Activated CD4-positive, alpha-beta T cell treated with anti-CD3 and anti-CD28 coated beads for 48 hours (primary cell): ENCODE measurements at regions not wholly inside any gene's neighbourhood (a gene's known extent, or its start where the extent isn't known, plus 50 kb on each side); places are given as distances from the start of the nearest gene placed in this dataset.

Source experiments
- DNase-seq: peaks from one replicate; pipeline ENCODE4 v3.0.0-alpha.2; 2020

DNA sequence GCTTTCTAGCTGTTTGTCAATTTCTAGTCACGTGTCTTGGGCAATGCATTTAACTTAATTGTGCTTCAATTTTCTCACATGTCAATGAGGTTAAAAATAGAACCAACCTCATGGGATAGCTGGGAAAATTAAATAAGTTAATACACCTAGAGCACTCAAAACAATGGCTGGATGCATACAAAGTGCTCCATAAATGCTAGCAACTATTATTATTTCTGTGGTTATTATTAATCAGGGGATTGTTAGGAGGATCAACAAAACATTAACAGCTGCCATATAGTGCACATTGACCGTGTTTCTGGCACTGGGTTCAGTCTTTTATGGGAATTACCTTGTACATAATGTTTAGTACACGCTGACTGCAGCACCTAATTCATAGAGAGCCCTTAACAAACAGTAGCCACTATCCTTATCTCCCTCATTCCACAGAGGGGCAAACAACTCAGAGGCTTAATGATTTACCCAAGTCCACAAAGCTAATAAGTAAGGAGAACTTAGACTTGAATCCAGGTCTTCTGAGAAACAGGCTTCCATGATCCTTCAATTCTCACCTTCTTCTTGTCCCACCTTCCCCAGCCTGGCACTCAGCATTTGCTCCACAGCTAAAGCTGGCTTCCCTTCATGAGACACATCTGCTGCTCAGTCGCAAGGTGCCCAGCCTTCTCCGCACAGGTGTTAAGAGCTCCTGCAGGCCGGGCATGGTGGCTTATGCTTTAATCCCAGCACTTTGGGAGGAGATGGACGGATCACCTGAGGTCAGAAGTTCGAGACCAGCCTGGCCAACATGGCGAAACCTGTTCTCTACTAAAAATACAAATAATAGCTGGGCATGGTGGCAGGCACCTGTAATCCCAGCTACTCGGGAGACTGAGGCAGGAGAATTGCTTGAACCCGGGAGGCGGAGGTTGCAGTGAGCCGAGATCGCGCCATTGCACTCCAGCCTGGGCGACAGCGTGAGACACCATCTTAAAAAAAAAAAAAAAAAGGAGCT lies 137.4 kb upstream of the ABCA1 start:
- no peak for DNase-seq

DNA sequence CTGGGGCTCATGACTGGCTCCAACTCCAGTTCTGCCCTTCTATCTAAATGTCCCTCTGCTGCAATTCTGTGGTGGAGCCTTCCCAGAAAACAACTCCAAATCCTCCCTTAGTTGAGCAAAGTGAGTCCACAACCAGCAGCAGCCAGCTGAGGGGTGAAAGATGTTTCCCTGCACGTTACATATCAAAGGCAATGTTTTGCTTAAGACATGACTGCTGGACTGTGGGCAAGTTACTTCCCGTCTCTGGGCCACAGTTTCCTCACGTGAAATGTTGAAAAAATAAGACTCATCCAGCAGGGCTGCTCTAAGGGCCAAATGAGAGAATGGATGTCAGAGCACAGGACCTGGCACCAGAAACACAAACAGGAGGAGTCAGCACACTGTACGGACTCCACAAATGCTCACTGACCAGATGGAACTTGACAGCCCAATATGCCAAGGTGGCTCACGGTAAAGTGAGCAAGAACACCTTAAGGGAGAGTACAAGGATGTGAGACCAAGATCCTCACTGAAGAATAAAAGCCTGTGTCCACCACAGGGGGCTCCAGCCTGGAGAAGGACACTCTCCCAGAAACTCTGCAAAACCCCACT lies 138.4 kb upstream of the ABCA1 start:
- no peak for DNase-seq

DNA sequence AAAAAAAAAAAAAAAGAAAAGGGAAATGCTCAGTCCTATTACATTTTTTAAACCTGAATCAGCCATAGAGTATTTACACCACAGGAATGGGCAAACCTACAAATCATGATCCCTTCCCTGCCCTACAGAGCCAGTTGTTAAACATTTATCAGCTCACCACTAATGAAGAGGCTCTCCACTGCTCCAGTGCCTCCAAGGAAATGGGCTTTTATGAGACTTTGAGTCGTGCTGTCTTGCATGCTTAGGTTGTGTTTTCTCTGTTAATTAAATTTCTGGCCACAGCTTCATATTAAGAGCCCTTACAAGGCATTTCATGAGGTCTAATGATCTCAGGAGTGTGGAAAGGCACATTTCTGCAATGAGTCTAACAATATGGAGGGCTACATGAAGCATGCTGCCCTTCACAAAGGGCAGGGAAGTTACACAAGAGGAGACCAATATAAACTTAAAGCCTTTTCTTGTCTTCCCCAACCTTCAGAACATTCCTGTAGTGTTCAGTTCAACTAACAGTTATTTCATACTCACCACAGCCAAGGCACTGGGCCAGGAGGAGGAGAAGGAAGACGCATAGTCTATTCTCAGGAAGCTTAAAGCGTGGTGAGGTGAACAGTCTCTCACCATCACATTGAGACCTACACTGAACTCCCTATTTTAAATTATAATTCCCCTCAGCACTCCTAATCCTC lies 140.1 kb upstream of the ABCA1 start:
- no peak for DNase-seq

DNA sequence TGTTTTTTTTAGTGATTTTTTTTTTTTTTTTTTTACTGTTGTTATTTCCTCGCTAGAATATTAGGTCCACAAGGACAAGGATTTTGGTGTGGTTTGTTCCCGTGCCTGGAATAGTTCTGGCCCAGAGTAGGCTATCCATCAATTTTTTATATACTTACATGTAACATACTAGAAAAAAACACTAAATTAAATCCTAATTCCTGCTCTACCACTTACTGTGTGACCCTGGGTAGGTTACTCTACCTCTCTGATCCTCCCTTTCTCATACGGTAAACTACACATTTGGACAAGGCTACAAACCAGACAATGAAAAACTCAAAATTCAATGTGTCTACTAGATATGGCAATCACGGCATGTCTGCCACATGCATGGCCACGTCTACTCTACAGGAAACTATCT lies 141.3 kb upstream of the ABCA1 start:
- DNase-seq = no peak

DNA sequence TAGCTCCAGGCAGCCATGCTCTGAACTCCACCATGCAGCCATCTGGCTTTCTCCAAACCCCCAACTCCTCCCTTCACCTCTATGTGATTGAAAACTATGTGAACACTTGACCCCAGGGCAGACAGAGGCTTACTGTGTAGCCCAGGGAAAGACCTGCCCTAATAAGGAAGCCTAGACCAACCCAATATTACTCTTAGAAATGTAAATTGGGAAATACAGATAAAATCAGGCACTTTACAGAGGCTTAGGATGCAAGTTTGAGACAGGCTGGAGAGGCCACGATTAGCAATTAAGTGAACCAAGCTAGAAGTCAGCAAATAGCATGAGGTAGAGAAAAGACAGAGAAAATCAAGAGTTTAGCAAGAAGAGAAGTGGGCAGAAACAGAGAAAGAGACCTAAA lies 141.7 kb upstream of the ABCA1 start:
- DNase-seq = no peak

DNA sequence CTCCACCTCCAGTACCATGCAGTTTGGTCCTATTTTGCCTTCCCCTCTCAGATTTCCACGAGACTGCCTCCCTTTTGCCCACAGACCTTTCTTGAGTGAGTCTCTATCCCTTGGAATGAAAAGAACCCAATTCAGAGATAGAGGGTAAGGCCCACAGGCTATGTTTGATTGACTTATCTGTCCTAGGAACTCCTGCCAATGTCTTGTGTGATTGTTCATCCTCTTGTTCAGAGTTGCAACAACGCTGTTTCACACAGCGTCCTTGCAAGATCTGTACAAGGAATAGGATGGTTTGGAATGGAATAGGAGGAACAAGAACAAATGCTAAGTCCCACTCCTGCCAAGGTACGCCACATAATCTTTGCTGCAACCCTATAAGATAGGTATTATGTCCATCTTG lies 142.2 kb upstream of the ABCA1 start:
- DNase-seq = no peak

DNA sequence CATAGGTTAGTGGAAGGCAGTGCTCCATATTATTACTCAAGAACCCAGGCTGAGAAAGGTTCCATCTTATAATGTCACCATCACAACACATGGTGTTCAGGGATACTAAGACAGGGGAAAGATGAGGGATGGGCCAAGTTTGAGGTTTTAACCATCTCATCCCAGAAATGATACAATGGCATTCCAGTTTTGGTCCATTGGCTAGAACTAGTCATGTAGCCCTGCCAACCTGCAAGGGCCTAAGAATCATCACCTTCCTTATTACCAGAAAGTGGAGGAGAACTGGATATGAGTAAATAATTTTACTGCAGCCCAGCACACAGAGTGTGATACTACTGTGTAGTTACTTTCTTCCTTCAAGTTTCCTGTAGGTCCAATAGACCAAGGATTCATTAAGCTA lies 144.5 kb upstream of the ABCA1 start:
- no peak for DNase-seq

DNA sequence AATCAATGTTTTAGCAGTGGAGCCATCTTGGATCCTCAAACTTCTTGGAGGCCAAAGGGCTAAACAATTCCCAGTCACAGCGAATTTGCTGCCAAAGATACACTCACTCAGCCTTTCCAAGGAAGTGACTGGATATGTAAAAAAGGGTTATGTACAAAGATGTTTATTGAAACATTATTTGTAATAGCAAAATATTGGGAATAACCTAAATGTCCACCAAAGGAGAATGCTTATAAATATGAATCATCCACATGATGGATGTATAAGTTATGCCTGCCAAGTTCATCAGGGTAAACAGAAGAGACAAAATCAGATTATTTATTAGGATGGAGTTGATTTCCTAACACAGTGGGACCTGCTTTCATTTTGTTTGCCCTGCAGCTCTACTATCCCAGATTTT lies 145.2 kb upstream of the ABCA1 start:
- DNase-seq = no peak

DNA sequence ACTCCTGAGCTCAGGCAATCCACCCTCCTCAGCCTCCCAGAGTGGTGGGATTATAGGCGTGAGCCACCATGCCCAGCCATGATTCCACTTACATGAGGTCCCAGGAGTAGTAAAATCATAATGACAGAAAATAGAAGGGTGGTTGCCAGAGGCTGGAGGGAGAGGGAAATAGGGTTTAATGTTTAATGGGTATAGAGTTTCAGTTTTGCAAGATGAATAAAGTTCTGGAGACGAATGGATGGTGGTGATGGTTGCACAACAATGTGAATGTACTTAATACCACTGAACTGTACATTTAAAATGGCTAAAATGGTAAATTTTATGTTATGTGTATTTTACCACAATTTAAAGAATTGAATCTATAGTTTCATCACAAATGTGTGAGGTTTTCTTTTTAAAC lies 146.5 kb upstream of the ABCA1 start:
- no peak for DNase-seq

DNA sequence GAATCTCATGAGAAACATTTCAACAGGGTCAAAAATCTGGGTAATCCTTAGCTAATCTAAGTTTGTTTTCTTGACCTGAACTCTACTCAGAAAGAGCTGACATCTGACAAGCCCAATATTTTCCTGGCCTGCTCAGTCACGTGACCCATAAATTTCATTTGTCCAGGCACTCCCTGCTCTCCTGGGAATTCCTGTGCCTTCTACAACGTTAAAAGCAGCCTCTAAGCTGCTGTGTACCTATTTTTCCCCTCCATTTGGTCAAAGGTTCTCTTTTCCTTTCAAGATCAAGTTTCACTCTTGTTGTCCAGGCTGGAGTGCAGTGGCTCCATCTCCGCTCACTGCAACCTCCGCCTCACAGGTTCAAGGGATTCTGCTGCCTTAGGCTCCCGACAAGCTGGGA lies 148.8 kb upstream of the ABCA1 start:
- no peak for DNase-seq

DNA sequence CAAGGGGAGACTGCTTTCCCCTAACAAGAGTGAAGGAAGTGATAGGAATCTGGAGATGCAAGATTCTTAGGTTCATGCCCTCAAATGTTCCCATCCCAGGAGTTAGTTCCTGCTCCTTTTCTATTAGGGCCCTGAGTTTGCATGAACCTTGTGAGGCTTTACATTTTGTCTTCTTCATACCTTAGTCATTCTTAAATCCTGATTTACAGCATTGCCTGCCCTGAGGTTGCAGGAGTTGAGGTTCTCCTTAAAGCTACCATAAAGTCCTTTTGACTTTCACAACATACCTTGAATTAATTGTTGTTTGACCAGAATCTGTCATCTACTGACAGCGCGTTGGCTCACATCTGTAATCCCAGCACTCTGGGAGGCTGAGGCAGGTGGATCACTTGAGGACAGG lies 151.5 kb upstream of the ABCA1 start:
- DNase-seq = no peak

DNA sequence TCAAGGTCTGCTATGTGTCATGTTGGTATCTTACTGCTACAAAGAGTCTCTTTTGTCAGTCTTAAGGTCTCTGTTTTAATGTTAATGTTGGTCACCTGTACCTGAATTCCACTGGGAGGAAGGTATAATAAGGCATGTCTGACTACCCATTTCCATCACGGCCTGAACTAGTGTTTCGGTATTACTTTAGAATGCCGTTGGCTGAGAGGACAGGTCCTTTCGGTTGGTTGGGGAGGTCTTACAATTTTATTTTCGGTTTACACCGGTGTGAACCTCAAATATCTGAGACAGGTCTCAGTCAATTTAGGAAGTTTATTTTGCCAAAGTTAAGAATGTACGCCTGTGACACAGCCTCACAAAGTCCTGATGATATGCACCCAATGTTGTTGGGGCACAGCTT lies 154.9 kb upstream of the ABCA1 start:
- DNase-seq = no peak

DNA sequence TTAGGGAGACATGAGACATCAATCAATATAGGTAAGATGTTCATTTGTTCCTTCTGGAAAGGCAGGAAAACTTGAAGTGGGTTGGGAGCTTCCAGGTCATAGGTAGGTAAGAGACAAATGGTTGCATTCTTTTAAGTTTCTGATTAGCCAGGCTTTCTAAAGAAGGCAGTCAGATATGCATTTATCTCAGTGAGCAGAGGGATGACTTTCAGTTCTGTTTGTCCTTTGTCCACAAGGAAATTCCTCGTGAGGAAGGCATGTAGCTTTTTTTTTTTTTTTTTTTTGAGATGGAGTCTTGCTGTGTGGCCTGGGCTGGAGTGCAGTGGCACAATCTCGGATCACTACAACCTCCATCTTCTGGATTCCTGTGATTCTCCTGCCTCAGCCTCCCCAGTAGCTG lies 155.3 kb upstream of the ABCA1 start:
- no peak for DNase-seq

DNA sequence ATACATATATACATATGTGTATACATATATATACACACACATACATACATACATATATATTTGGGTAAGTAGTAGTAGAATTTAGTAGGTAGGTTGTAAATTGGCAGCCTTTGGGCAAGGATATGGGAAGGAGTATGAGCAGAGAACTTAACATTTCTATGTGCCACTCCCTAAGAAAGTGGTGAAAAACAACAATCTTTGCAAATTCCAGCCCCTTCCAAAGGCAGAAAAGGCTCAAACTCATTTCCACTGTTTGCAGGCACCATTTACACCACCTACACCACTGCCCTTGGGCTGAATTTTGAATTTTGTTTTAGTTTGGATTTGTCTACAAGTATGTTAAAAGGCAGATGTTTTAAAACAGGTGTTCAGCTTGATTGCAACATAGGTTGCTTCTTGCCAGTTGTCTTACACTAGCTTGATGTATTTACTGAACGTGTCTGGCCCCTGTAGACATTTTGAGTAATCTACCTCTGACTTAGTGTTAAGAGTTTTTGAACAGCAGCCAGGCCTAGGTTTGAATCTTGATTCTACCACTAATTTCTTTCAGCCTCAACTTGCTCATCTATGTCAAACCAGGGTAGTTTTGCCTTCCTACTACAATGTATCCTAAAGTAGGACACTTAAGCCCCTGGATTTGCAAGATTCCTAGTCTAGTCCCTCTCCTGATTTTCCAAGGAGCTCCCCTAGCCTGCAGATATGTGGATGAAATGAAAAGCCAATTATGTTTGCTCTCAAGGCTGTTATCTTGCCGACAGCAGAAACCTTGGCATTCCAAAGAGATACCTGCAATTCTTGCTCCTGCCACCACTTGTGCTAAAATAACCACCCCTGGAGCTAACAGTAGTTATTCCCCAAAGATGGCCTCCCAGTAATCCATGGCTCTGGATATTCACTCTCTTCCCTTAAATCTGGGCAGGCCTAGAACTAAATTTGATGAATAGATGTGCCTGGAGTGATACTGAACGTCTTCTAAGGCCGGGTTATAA lies 156.2 kb upstream of the SLC44A1 start:
- DNase-seq = no peak

DNA sequence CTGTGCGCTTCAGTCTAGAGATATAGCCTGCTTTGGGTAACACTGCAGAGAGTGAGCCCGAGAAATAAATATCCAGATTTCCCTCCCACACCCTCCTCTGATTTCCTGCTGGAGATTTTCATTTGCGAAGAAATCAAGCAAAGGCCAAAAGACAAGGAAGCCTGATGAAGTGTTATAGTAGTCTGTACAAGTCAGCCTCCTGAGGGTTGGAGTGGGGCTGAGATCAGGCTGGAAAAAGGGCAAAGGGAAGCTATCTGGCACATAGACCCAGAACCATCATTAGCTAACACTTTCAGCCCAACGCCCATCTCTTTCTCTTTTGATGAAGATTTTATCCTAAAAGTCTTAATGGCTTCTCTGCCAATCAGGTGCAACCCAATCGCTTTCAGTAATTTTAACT lies 154.6 kb upstream of the SLC44A1 start:
- no peak for DNase-seq

DNA sequence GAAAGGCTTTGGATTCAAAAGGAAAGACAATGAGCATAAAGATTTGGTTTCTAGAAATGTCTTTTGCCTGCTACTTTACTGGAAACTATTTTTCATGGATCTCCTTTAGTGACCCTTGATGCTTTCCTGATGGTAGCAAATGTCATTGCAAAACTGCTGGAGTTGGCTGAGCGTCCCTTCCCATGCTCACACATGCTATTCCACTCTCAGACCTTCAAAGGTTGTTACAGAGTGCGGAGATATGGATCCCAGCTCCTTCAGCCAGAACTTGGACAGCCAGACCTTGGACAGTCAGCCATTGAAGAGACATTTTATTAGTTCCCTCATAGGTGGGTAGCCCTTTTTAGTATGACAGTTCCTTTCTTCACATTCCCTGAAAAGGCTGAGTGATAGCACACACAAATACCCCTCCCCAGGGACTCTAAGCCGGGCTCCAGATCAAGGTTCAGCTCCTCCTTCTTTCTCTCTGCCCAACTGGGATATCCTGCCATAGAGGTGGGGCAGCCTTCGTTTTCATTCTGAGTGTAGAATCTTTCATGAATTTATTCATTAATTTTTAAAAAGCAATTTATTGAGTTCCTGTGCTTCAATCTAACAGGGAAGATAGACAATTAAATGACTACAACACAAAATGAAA lies 153.3 kb upstream of the SLC44A1 start:
- no peak for DNase-seq

DNA sequence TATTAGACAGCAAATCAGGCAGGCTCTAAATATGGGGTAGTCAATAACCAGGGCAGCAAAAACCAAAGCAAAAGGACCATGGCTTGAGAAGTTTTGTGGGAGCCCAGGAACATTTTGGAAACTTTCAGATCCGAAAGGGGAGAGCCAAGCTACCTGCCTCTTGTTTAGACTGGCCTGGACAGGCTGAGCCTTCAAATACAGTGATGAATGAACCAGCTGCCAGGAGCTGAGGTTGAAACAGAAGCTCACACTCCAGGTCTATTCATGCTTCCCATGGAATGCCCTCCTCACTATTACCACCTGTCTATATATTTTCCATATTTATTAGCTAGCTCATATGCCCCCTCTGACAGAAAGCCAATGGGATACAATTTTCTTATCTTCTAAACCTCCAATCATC lies 150.8 kb upstream of the SLC44A1 start:
- DNase-seq = no peak

DNA sequence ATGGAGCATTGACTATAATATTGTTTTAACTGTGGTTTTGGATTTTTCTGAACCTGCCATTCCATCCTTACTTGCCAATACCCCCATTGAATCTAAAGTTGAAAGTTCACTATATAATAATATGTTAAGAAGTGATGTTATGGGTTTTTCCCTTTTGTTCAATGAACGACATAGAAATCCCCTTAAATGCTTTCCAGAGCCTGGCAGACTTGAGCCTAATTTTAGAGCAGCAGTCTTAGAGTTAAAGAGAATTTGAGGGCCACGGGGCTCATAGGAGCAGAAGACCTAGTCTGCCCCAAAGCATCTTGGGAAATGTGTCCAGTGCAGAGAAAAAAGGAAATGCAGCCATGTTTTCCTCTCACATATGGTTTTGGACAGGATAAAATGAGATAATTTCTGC lies 146.1 kb upstream of the SLC44A1 start:
- DNase-seq = no peak

DNA sequence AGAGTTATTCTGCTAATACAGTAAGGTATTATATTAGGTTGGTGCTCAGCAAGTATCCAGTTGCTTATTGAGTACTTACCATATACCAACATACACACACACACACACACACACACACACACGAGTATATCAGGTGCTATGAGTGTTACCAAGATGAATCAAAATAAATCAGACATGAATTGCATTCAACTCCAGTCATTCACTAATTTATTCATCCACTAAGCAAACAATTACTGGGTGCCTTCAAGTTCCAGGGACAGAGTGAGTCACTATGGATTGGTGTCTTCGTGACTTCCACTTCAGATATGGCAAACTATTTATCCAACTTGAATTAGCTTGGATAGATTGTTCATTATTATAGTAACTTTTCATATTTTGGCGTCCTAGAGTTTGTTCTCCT lies 140.7 kb upstream of the SLC44A1 start:
- DNase-seq = no peak

DNA sequence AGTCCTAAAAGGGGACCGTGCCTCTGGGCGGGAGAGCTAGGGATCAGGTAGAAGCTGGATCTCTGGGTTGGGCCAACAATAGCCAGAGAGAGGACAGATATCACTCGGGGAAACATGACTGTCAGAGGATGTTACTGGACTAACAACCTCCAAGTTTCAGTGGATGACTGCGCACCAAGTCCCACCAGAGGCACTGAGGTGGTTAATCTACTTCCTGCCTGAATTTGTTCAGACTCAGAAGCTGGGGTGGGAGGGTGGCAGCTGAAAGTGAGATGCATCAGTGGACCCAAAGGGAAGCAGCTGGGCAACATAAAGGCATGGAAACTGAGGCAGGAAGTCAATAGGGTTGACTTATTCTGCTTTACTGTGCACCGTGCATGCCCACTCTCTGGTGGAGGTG lies 130.1 kb upstream of the SLC44A1 start:
- DNase-seq = peak; percentile 51

DNA sequence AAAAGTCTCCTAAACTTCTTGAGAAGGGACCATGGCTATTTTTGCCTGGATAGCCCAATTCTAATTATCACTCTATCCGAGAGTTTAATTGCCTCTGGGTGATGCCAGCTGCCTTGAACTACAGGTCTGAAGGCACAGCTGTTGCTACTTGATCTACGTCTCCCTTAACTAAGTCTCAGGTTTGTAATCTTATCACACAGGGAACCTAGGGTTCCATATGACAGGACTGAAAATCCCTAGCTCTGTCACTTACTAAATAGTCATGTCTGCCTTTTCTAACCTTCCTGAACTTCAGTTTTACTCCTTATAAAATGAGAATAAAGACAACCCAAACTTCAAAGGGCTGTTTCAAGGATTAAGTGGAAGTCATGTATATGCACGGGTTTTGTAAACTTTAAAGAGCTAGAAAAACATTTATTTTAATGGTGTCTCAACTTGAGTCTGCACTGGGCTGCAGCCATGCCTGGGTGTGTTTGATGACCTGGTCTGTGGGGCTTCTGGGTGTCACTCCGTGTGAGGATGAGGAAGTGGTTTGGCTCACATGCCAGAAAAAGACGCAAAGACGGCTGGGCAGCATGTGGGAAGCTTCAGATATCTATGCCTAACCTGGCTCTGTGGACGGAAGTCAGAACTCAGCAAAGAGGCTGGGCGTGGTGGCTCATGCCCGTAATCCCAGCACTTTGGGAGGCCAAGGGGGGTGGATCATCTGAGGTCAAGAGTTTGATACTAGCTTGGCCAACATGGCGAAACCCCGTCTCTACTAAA lies 129.3 kb upstream of the SLC44A1 start:
- DNase-seq = peak; percentile 41
